IMR-90 (cell line): ENCODE measurements at regions not wholly inside any gene's neighbourhood (a gene's known extent, or its start where the extent isn't known, plus 50 kb on each side); places are given as distances from the start of the nearest gene placed in this dataset.
A peak's percentile ranks its signal among the peaks of the same experiment; 100 is the strongest.

Source experiments
- ATAC-seq: fragments of 200-7000 bp; cut with Tn5 transposase; 2 replicates; pipeline ENCODE4 v1.9.1; 2020; ENCODE audit warnings: low read depth, mild to moderate bottlenecking, moderate library complexity
- BruUV-seq: library from RNA; stranded (reverse); fragments of 400-500 nt; replicated peaks from 2 replicates; lab custom pipeline; 2021; lab: Mats Ljungman, UMichigan
- CTCF ChIA-PET: fragments of 300-600 bp; formaldehyde crosslinking; extraction: SDS; loops from one replicate; lab custom pipeline; 2021; ENCODE audit warnings: antibody characterized with exemption; lab: Yijun Ruan, JAX
- POLR2A ChIA-PET: fragments of 300-600 bp; sonication (Branson Sonifier 250); formaldehyde crosslinking; loops from one replicate; lab custom pipeline; 2022; ENCODE audit warnings: antibody characterized with exemption; ENCODE audit not compliant: unreplicated experiment; lab: Charles Lee
- DNase-seq: peaks from one replicate; pipeline ENCODE4 v3.0.0; 2013
- H2AFZ ChIP-seq: replicated peaks from 2 replicates; pipeline ENCODE3; 2013; ENCODE audit warnings: low read length, mild to moderate bottlenecking; ENCODE audit not compliant: poor library complexity
- H2AK5ac ChIP-seq: 2 replicates; pipeline ENCODE4 v1.6.1; 2013; ENCODE audit warnings: low read depth, low read length, inconsistent platforms
- H2AK9ac ChIP-seq: replicated peaks from 2 replicates; pipeline ENCODE3; 2013; ENCODE audit warnings: mild to moderate bottlenecking, low read depth, low read length, moderate library complexity; ENCODE audit not compliant: poor library complexity
- H2BK120ac ChIP-seq: 2 replicates; pipeline ENCODE4 v1.6.1; 2013; ENCODE audit warnings: low read depth, low read length, inconsistent platforms
- H2BK15ac ChIP-seq: 3 replicates; pipeline ENCODE4 v1.6.1; 2013; ENCODE audit warnings: low read depth, low read length, inconsistent platforms
- H2BK20ac ChIP-seq: 2 replicates; pipeline ENCODE4 v1.6.1; 2013; ENCODE audit warnings: low read depth, mild to moderate bottlenecking, inconsistent platforms, low read length, moderate library complexity
- H2BK5ac ChIP-seq: 2 replicates; pipeline ENCODE4 v1.6.1; 2013; ENCODE audit warnings: mild to moderate bottlenecking, low read depth, low read length, inconsistent platforms; ENCODE audit not compliant: poor library complexity, severe bottlenecking
- H3K14ac ChIP-seq: replicated peaks from 2 replicates; pipeline ENCODE4 v1.6.1; 2013; ENCODE audit warnings: low read depth, low read length, inconsistent platforms
- H3K18ac ChIP-seq: 2 replicates; pipeline ENCODE4 v1.6.1; 2013; ENCODE audit warnings: low read depth, low read length, control low read depth
- H3K23ac ChIP-seq: 2 replicates; pipeline ENCODE4 v1.6.1; 2013; ENCODE audit warnings: low read depth, low read length, inconsistent platforms
- H3K27ac ChIP-seq: 2 replicates; pipeline ENCODE4 v1.5.1; 2013; ENCODE audit warnings: mild to moderate bottlenecking, control low read depth, low read length; ENCODE audit not compliant: insufficient read depth
- H3K27me3 ChIP-seq: 2 replicates; pipeline ENCODE4 v1.6.1; 2013; ENCODE audit warnings: low read length; ENCODE audit not compliant: control insufficient read depth, insufficient read depth
- H3K36me3 ChIP-seq: 2 replicates; pipeline ENCODE4 v1.6.1; 2013; ENCODE audit warnings: low read length, mixed read lengths; ENCODE audit not compliant: control insufficient read depth, insufficient read depth
- H3K4ac ChIP-seq: 2 replicates; pipeline ENCODE4 v1.6.1; 2013; ENCODE audit warnings: low read depth, low read length, inconsistent platforms
- H3K4me1 ChIP-seq: 2 replicates; pipeline ENCODE4 v1.6.1; 2013; ENCODE audit warnings: low read length, mixed read lengths; ENCODE audit not compliant: control insufficient read depth, insufficient read depth
- H3K4me2 ChIP-seq: 2 replicates; pipeline ENCODE4 v1.6.1; 2013; ENCODE audit warnings: low read depth, mild to moderate bottlenecking, control low read depth, low read length, moderate library complexity
- H3K4me3 ChIP-seq: 2 replicates; pipeline ENCODE4 v1.5.1; 2013; ENCODE audit warnings: low read depth, mild to moderate bottlenecking, control low read depth, low read length, moderate library complexity; ENCODE audit not compliant: insufficient read depth
- H3K56ac ChIP-seq: 2 replicates; pipeline ENCODE4 v1.6.1; 2013; ENCODE audit warnings: low read length, inconsistent platforms; ENCODE audit not compliant: insufficient read depth; ENCODE audit errors: extremely low read depth
- H3K79me1 ChIP-seq, 2 experiments: 2 replicates each; pipeline ENCODE4 v1.6.1; 2013; ENCODE audit warnings: low read length in 2 of 2, inconsistent platforms in 1 of 2, low read depth in 1 of 2
- H3K9ac ChIP-seq: 2 replicates; pipeline ENCODE4 v1.6.1; 2013; ENCODE audit warnings: low read depth, low read length, control low read depth
- H3K9me1 ChIP-seq: 2 replicates; pipeline ENCODE4 v1.6.1; 2013; ENCODE audit warnings: low read length, inconsistent platforms; ENCODE audit not compliant: insufficient read depth
- H3K9me3 ChIP-seq: 2 replicates; pipeline ENCODE4 v1.6.1; 2013; ENCODE audit warnings: low read length; ENCODE audit not compliant: control insufficient read depth, insufficient read depth
- H4K20me1 ChIP-seq: 2 replicates; pipeline ENCODE4 v1.6.1; 2013; ENCODE audit warnings: low read length, inconsistent platforms; ENCODE audit not compliant: insufficient read depth
- H4K5ac ChIP-seq: 2 replicates; pipeline ENCODE4 v1.6.1; 2013; ENCODE audit warnings: mild to moderate bottlenecking, low read depth, low read length, control low read depth
- H4K8ac ChIP-seq, 2 experiments: 2 replicates each; pipeline ENCODE4 v1.6.1; 2013; ENCODE audit warnings: low read depth in 2 of 2, low read length in 2 of 2, control low read depth in 1 of 2, inconsistent platforms in 1 of 2
- H4K91ac ChIP-seq: 2 replicates; pipeline ENCODE4 v1.6.1; 2013; ENCODE audit warnings: low read depth, low read length, inconsistent platforms; ENCODE audit not compliant: insufficient read depth
- BHLHE40 ChIP-seq: fragments of 150-350 bp; IDR thresholded peaks from 2 replicates; pipeline ENCODE4 v1.6.1; 2016; ENCODE audit warnings: mild to moderate bottlenecking, low read depth, low read length
- CEBPB ChIP-seq: IDR thresholded peaks from 2 replicates; pipeline ENCODE4 v1.6.1; 2012; ENCODE audit warnings: low read depth, low read length, improper control_type of control experiment
- CHD1 ChIP-seq: IDR thresholded peaks from 2 replicates; pipeline ENCODE4 v1.6.1; 2012; ENCODE audit warnings: low read depth, low read length, improper control_type of control experiment
- FOS ChIP-seq: fragments of 150-350 bp; IDR thresholded peaks from 2 replicates; pipeline ENCODE4 v1.6.1; 2016; ENCODE audit warnings: low read depth, low read length
- MAFK ChIP-seq: IDR thresholded peaks from 2 replicates; pipeline ENCODE4 v1.6.1; 2012; ENCODE audit warnings: low read depth, low read length, improper control_type of control experiment
- MAZ ChIP-seq: IDR thresholded peaks from 2 replicates; pipeline ENCODE4 v1.6.1; 2012; ENCODE audit warnings: low read depth, mild to moderate bottlenecking, low read length, improper control_type of control experiment, moderate library complexity, borderline replicate concordance
- MXI1 ChIP-seq: IDR thresholded peaks from 2 replicates; pipeline ENCODE4 v1.6.1; 2012; ENCODE audit warnings: low read depth, mild to moderate bottlenecking, low read length, moderate library complexity, borderline replicate concordance
- NFE2L2 ChIP-seq: fragments of 150-350 bp; IDR thresholded peaks from 2 replicates; pipeline ENCODE4 v1.6.1; 2016; ENCODE audit warnings: low read depth, mild to moderate bottlenecking, low read length
- POLR2A ChIP-seq: IDR thresholded peaks from 2 replicates; pipeline ENCODE4 v1.6.1; 2012; ENCODE audit warnings: mild to moderate bottlenecking, low read depth, low read length
- RAD21 ChIP-seq: IDR thresholded peaks from 2 replicates; pipeline ENCODE4 v1.6.1; 2012; ENCODE audit warnings: low read length, improper control_type of control experiment
- RCOR1 ChIP-seq: IDR thresholded peaks from 2 replicates; pipeline ENCODE4 v1.6.1; 2012; ENCODE audit warnings: mild to moderate bottlenecking, low read length, improper control_type of control experiment; ENCODE audit not compliant: insufficient replicate concordance
- RFX5 ChIP-seq: IDR thresholded peaks from 2 replicates; pipeline ENCODE4 v1.8.0; 2012; ENCODE audit warnings: low read depth, mild to moderate bottlenecking, low read length, moderate library complexity
- SMC3 ChIP-seq: fragments of 150-350 bp; IDR thresholded peaks from 2 replicates; pipeline ENCODE4 v1.6.1; 2016; ENCODE audit warnings: low read depth, mild to moderate bottlenecking, antibody characterized with exemption, low read length, moderate library complexity
- WGBS, 2 experiments: methylation state at CpG; one replicate each; pipeline versions ENCODE4 v1.1.5 to v1.1.7; 2013; ENCODE audit warnings: missing lambda C conversion rate in 2 of 2; ENCODE audit not compliant: insufficient read length in 1 of 2; ENCODE audit errors: extremely low coverage in 2 of 2; 5-methylcytosine and 5-hydroxymethylcytosine counted together
- dilution Hi-C: fragments of 300-500 bp; cut with HindIII; formaldehyde crosslinking; loops from one replicate; pipeline ENCODE4 v1.14.3; 2018; ENCODE audit warnings: low sequenced_read_pairs; ENCODE audit not compliant: unreplicated experiment
- in situ Hi-C: fragments of 300-500 bp; cut with MboI; formaldehyde crosslinking; loops from 3 replicates; pipeline ENCODE4 v1.14.3; 2019; ENCODE audit warnings: low sequenced_read_pairs, inconsistent platforms, mixed read lengths
- intact Hi-C: fragments of 100-400 bp; cut with micrococcal nuclease; formaldehyde crosslinking; loops from 2 replicates; pipeline ENCODE4 v1.10.0; 2022
- TF ChIP-seq, protein P1 (sequence below): conservative IDR thresholded peaks from 2 replicates; pipeline ENCODE4 v1.5.1; 2012; ENCODE audit warnings: mild to moderate bottlenecking, low read depth, low read length, improper control_type of control experiment
- TF ChIP-seq, protein P2 (sequence below): fragments of 150-350 bp; IDR thresholded peaks from 2 replicates; pipeline ENCODE4 v1.6.1; 2017; ENCODE audit warnings: mild to moderate bottlenecking, antibody characterized with exemption, low read length, low read depth
- TF ChIP-seq, protein P3 (sequence below): fragments of 150-350 bp; IDR thresholded peaks from 2 replicates; pipeline ENCODE4 v1.6.1; 2016; ENCODE audit warnings: low read depth, mild to moderate bottlenecking, low read length, moderate library complexity, borderline replicate concordance

DNA sequence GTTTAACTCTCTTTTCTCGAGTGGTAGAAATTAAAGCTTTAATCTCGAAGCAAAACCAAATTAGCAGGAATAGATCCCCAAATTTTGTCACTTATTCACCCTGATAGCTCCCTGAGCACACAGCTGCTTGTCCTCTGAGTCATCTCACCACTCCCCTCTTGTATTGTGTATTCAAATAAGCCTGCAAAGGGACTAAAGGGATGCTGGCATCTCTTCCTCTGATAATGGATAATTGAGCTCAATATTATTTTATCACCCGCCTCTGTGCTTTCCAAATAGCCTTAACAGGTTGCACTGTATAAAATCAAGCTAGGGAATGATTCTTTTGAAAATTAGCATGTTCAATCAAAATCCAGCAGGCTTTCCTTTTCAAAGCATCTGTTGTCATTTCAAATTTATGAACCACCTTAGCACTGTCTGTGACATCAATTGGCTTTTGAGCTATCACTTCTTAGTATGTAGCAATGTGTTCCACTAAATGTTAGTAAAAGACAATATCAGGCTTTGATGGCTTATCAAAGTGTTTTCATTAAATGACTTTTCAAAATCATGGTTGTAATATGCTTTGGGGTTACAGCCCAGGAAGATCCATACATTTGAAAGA, 561.6 kb downstream of the PLA2G4A start:
- no peak overlapping the region for H2BK15ac ChIP-seq
- H4K20me1 ChIP-seq = no peaks in the 10 kb centered on the region
- H3K79me1 ChIP-seq = no peaks in the 10 kb centered on the region
- in situ Hi-C loops (no loop called here), intact Hi-C loops (no loop called here), dilution Hi-C loops (no loop called here)
- no peak overlapping the region for H3K4ac ChIP-seq
- no peak overlapping the region for H3K4me3 ChIP-seq
- H3K9me1 ChIP-seq = no peaks in the 10 kb centered on the region
- no peak overlapping the region for H3K18ac ChIP-seq
- no peak overlapping the region for H3K4me2 ChIP-seq
- DNase-seq = peak; percentile 12
- H4K5ac ChIP-seq = no peak overlapping the region
- H3K9ac ChIP-seq = no peak overlapping the region
- no peak overlapping the region for H3K27ac ChIP-seq
- H3K4me1 ChIP-seq = no peaks in the 10 kb centered on the region
- no CpG with 5 or more reads among the region's 3 CpGs for WGBS, 2 experiments
- H2AK5ac ChIP-seq = no peak overlapping the region
- no peak overlapping the region for H3K23ac ChIP-seq
- no peaks in the 10 kb centered on the region for H3K9me3 ChIP-seq
- no peak overlapping the region for H4K91ac ChIP-seq
- H2BK5ac ChIP-seq = no peak overlapping the region
- H2BK20ac ChIP-seq = no peak overlapping the region
- H3K27me3 ChIP-seq = no peaks in the 10 kb centered on the region
- no peak overlapping the region for H2AFZ ChIP-seq
- H3K14ac ChIP-seq = no peak overlapping the region
- no peak overlapping the region for H3K56ac ChIP-seq
- CTCF ChIA-PET = interaction anchor here (0.6 to 0.7 kb wide), 2 partner anchors 12 to 13 kb away, joined by 3 read pairs; no protein-coding TSS in a partner anchor
- no peaks in the 10 kb centered on the region for H3K36me3 ChIP-seq
- POLR2A ChIA-PET = no interaction called here
- TF ChIP-seq CEBPB (no peak), MAZ (no peak), RAD21 (no peak), MAFK (no peak), FOS (no peak), SMC3 (no peak), MXI1 (no peak), BHLHE40 (no peak), RFX5 (no peak), NFE2L2 (no peak), CHD1 (no peak), POLR2A (no peak), RCOR1 (no peak)
- TF ChIP-seq, protein P1, sequence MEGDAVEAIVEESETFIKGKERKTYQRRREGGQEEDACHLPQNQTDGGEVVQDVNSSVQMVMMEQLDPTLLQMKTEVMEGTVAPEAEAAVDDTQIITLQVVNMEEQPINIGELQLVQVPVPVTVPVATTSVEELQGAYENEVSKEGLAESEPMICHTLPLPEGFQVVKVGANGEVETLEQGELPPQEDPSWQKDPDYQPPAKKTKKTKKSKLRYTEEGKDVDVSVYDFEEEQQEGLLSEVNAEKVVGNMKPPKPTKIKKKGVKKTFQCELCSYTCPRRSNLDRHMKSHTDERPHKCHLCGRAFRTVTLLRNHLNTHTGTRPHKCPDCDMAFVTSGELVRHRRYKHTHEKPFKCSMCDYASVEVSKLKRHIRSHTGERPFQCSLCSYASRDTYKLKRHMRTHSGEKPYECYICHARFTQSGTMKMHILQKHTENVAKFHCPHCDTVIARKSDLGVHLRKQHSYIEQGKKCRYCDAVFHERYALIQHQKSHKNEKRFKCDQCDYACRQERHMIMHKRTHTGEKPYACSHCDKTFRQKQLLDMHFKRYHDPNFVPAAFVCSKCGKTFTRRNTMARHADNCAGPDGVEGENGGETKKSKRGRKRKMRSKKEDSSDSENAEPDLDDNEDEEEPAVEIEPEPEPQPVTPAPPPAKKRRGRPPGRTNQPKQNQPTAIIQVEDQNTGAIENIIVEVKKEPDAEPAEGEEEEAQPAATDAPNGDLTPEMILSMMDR = no peak
- TF ChIP-seq, protein P2, sequence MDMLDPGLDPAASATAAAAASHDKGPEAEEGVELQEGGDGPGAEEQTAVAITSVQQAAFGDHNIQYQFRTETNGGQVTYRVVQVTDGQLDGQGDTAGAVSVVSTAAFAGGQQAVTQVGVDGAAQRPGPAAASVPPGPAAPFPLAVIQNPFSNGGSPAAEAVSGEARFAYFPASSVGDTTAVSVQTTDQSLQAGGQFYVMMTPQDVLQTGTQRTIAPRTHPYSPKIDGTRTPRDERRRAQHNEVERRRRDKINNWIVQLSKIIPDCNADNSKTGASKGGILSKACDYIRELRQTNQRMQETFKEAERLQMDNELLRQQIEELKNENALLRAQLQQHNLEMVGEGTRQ = no peak
- TF ChIP-seq, protein P3, sequence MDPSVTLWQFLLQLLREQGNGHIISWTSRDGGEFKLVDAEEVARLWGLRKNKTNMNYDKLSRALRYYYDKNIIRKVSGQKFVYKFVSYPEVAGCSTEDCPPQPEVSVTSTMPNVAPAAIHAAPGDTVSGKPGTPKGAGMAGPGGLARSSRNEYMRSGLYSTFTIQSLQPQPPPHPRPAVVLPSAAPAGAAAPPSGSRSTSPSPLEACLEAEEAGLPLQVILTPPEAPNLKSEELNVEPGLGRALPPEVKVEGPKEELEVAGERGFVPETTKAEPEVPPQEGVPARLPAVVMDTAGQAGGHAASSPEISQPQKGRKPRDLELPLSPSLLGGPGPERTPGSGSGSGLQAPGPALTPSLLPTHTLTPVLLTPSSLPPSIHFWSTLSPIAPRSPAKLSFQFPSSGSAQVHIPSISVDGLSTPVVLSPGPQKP = no peak
- ATAC-seq = 0 out of 2 replicates have a peak, but pooled peaks have one; percentile 32
- H2AK9ac ChIP-seq = no peak overlapping the region
- H4K8ac ChIP-seq = no peak overlapping the region
- H2BK120ac ChIP-seq = no peak overlapping the region
- no TSS peak for BruUV-seq
